HEK293 (cell line): ENCODE measurements at regions not wholly inside any gene's neighbourhood (a gene's known extent, or its start where the extent isn't known, plus 50 kb on each side); places are given as distances from the start of the nearest gene placed in this dataset.

Experiments used
- CTCF ChIA-PET: fragments of 350-600 bp; formaldehyde crosslinking; extraction: SDS; loops from one replicate; lab custom pipeline; 2021; ENCODE audit warnings: antibody characterized with exemption; lab: Yijun Ruan, JAX
- POLR2A ChIA-PET: fragments of 300-600 bp; formaldehyde crosslinking; extraction: SDS; loops from one replicate; lab custom pipeline; 2020; ENCODE audit warnings: antibody characterized with exemption, inconsistent platforms; lab: Yijun Ruan, JAX
- H3K27ac ChIP-seq: fragments of 200-500 bp; sonication (Bioruptor generic); 2 replicates; pipeline ENCODE4 v1.5.1; 2014; ENCODE audit warnings: low read depth, low read length, control low read depth, inconsistent platforms; ENCODE audit errors: extremely low read depth
- H3K36me3 ChIP-seq, 2 experiments: fragments of 200-500 bp in 1 of 2; sonication (Bioruptor generic) in 1 of 2; 1 replicate in 1 of 2; 2 replicates in 1 of 2; pipeline ENCODE4 v1.5.1; 2014 to 2017; ENCODE audit warnings: inconsistent platforms in 2 of 2, low read length in 2 of 2; ENCODE audit not compliant: control insufficient read depth in 2 of 2, insufficient read depth in 1 of 2
- H3K4me1 ChIP-seq: fragments of 200-500 bp; sonication (Bioruptor generic); 2 replicates; pipeline ENCODE4 v1.5.1; 2014; ENCODE audit warnings: mild to moderate bottlenecking, low read length, inconsistent platforms; ENCODE audit not compliant: control insufficient read depth, insufficient read depth
- H3K4me3 ChIP-seq: 2 replicates; pipeline ENCODE4 v1.5.1; 2011; ENCODE audit warnings: low read depth, mild to moderate bottlenecking, control low read depth, low read length, moderate library complexity
- H3K9me3 ChIP-seq: fragments of 200-500 bp; sonication (Bioruptor generic); 2 replicates; pipeline ENCODE4 v1.5.1; 2014; ENCODE audit warnings: low read depth, low read length, inconsistent platforms; ENCODE audit not compliant: control insufficient read depth, insufficient read depth
- BCL11A ChIP-seq: fragments of 450-650 bp; formaldehyde crosslinking; IDR thresholded peaks from 2 replicates; pipeline ENCODE4 v1.5.1; 2016; ENCODE audit warnings: low read depth, missing biosample characterization, missing genetic modification characterization
- BCL11B ChIP-seq: fragments of 450-650 bp; formaldehyde crosslinking; IDR thresholded peaks from 2 replicates; pipeline ENCODE4 v1.5.1; 2016; ENCODE audit warnings: low read depth, missing biosample characterization, missing genetic modification characterization
- GFI1B ChIP-seq: fragments of 450-650 bp; formaldehyde crosslinking; IDR thresholded peaks from 2 replicates; pipeline ENCODE4 v1.5.1; 2016; ENCODE audit warnings: missing biosample characterization, missing genetic modification characterization
- GLI2 ChIP-seq: fragments of 450-650 bp; formaldehyde crosslinking; IDR thresholded peaks from 2 replicates; pipeline ENCODE4; 2017; ENCODE audit warnings: missing biosample characterization, missing genetic modification characterization, low read depth, borderline replicate concordance
- HIC1 ChIP-seq: fragments of 450-650 bp; formaldehyde crosslinking; IDR thresholded peaks from 2 replicates; pipeline ENCODE4 v1.5.1; 2016; ENCODE audit warnings: missing biosample characterization, missing genetic modification characterization
- KLF9 ChIP-seq: fragments of 450-650 bp; formaldehyde crosslinking; IDR thresholded peaks from 2 replicates; pipeline ENCODE4 v1.5.1; 2016; ENCODE audit warnings: missing biosample characterization, missing genetic modification characterization, low read depth
- MEIS1 ChIP-seq: sonication (generic); formaldehyde crosslinking; IDR thresholded peaks from 2 replicates; pipeline ENCODE4 v1.8.1; 2022; ENCODE audit warnings: missing genetic modification reagents, mild to moderate bottlenecking, borderline replicate concordance
- MYNN ChIP-seq: fragments of 450-650 bp; formaldehyde crosslinking; IDR thresholded peaks from 2 replicates; pipeline ENCODE4 v1.5.1; 2016; ENCODE audit warnings: missing biosample characterization, missing genetic modification characterization, borderline replicate concordance
- TCF7L2 ChIP-seq: IDR thresholded peaks from 2 replicates; pipeline ENCODE4 v1.6.1; 2011; ENCODE audit warnings: low read depth, mild to moderate bottlenecking, inconsistent platforms, low read length, moderate library complexity, borderline replicate concordance
- ZFP37 ChIP-seq: fragments of 450-650 bp; formaldehyde crosslinking; IDR thresholded peaks from 2 replicates; pipeline ENCODE4 v1.5.1; 2016; ENCODE audit warnings: missing biosample characterization, missing genetic modification characterization
- ZIC2 ChIP-seq: fragments of 450-650 bp; formaldehyde crosslinking; IDR thresholded peaks from 2 replicates; pipeline ENCODE4 v1.5.1; 2016; ENCODE audit warnings: missing biosample characterization, missing genetic modification characterization
- ZNF146 ChIP-seq: fragments of 450-650 bp; formaldehyde crosslinking; IDR thresholded peaks from 2 replicates; pipeline ENCODE4 v1.5.1; 2016; ENCODE audit warnings: missing biosample characterization, missing genetic modification characterization
- ZNF155 ChIP-seq: fragments of 450-650 bp; formaldehyde crosslinking; IDR thresholded peaks from 2 replicates; pipeline ENCODE4 v1.5.1; 2016; ENCODE audit warnings: missing biosample characterization, missing genetic modification characterization
- ZNF280C ChIP-seq: fragments of 450-650 bp; formaldehyde crosslinking; IDR thresholded peaks from 2 replicates; pipeline ENCODE4 v1.5.1; 2016; ENCODE audit warnings: missing biosample characterization, missing genetic modification characterization
- ZNF416 ChIP-seq: fragments of 450-650 bp; formaldehyde crosslinking; IDR thresholded peaks from 2 replicates; pipeline ENCODE4 v1.5.1; 2016; ENCODE audit warnings: missing biosample characterization, missing genetic modification characterization
- ZNF449 ChIP-seq: fragments of 450-650 bp; formaldehyde crosslinking; IDR thresholded peaks from 2 replicates; pipeline ENCODE4 v1.5.1; 2017; ENCODE audit warnings: missing biosample characterization, mild to moderate bottlenecking, missing genetic modification characterization, moderate library complexity
- ZNF48 ChIP-seq: fragments of 450-650 bp; formaldehyde crosslinking; IDR thresholded peaks from 2 replicates; pipeline ENCODE4 v1.5.1; 2016; ENCODE audit warnings: missing biosample characterization, missing genetic modification characterization
- ZNF555 ChIP-seq: fragments of 450-650 bp; formaldehyde crosslinking; conservative IDR thresholded peaks from 2 replicates; pipeline ENCODE4 v1.5.1; 2017; ENCODE audit warnings: missing biosample characterization, mild to moderate bottlenecking, missing genetic modification characterization, inconsistent platforms
- ZNF654 ChIP-seq: fragments of 450-650 bp; formaldehyde crosslinking; IDR thresholded peaks from 2 replicates; pipeline ENCODE4 v1.5.1; 2016; ENCODE audit warnings: low read depth, missing biosample characterization, missing genetic modification characterization
- ZNF776 ChIP-seq: fragments of 450-650 bp; formaldehyde crosslinking; IDR thresholded peaks from 2 replicates; pipeline ENCODE4 v1.5.0; 2017; ENCODE audit warnings: missing biosample characterization, missing genetic modification characterization, borderline replicate concordance
- ZNF777 ChIP-seq: fragments of 450-650 bp; formaldehyde crosslinking; IDR thresholded peaks from 2 replicates; pipeline ENCODE4 v1.5.1; 2017; ENCODE audit warnings: missing biosample characterization, missing genetic modification characterization, borderline replicate concordance
- ZSCAN4 ChIP-seq: fragments of 450-650 bp; formaldehyde crosslinking; IDR thresholded peaks from 2 replicates; pipeline ENCODE4 v1.5.1; 2017; ENCODE audit warnings: missing biosample characterization, missing genetic modification characterization
- TF ChIP-seq, protein P1 (sequence below): fragments of 450-650 bp; formaldehyde crosslinking; IDR thresholded peaks from 2 replicates; pipeline ENCODE4 v1.5.1; 2016; ENCODE audit warnings: missing biosample characterization, missing genetic modification characterization
- TF ChIP-seq, protein P2 (sequence below): fragments of 450-650 bp; formaldehyde crosslinking; IDR thresholded peaks from 2 replicates; pipeline ENCODE4 v1.5.1; 2016; ENCODE audit warnings: missing biosample characterization, missing genetic modification characterization

- TF ChIP-seq KLF9 (tag by site-specific recombination) = no peak
- TF ChIP-seq ZNF155 (tag by site-specific recombination) = no peak
- TF ChIP-seq TCF7L2 = no peak
- no peak for TF ChIP-seq ZNF449 (tag by site-specific recombination)
- no peak for TF ChIP-seq MYNN
- no peak for TF ChIP-seq ZNF654 (tag by site-specific recombination)
- TF ChIP-seq ZIC2 (tag by site-specific recombination) = no peak
- no peak for TF ChIP-seq ZNF776 (tag by site-specific recombination)
Measured at GRCh38 chr11:79623375-79623774, 182.5 kb upstream of the TENM4 start (continued).

DNA sequence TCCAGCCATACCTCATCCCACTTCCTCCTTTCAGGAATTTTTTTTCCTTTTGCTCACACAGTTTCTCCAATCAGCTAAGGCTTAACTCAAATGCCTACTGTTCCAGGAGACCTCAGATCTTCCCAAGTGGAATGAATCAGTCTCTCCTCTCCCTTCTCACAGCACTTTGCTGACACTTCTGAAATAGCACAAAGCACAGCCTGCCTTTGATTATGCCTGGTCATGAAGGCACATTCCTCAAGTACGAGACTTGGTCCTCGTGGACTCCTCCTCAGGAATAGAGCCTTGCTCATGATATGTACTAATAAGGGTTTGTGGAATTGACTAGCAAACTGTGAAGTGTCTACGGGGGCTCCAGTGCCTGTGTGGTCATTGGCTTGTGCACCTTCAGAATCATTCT, 176.7 kb upstream of the TENM4 start:
- Histone ChIP-seq H3K27ac (no peak overlapping the region), H3K36me3 (no peaks in the 10 kb centered on the region), H3K9me3 (no peaks in the 10 kb centered on the region), H3K4me3 (no peak overlapping the region), H3K4me1 (no peaks in the 10 kb centered on the region)
- CTCF ChIA-PET = no interaction called here
- POLR2A ChIA-PET = no interaction called here
- TF ChIP-seq ZNF146 (tag by site-specific recombination) (no peak), GLI2 (tag by site-specific recombination) (no peak), ZNF280C (tag by site-specific recombination) (no peak), ZSCAN4 (tag by site-specific recombination) (no peak), ZNF777 (tag by site-specific recombination) (no peak), GFI1B (tag by site-specific recombination) (no peak), ZNF555 (tag by site-specific recombination) (no peak)
- TF ChIP-seq, protein P1, sequence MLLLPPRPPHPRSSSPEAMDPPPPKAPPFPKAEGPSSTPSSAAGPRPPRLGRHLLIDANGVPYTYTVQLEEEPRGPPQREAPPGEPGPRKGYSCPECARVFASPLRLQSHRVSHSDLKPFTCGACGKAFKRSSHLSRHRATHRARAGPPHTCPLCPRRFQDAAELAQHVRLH (tag by site-specific recombination) = no peak

- POLR2A ChIA-PET = interaction anchor here (0.6 kb wide), 1 partner anchor 289 kb away, joined by 4 read pairs; no protein-coding TSS in a partner anchor
- no peaks in the 10 kb centered on the region for H3K4me1 ChIP-seq
- H3K4me3 ChIP-seq = no peak overlapping the region
- H3K27ac ChIP-seq = no peak overlapping the region
- CTCF ChIA-PET = no interaction called here
- H3K9me3 ChIP-seq = no peaks in the 10 kb centered on the region
- no peaks in the 10 kb centered on the region for H3K36me3 ChIP-seq
- no peak for TF ChIP-seq ZFP37
- no peak for TF ChIP-seq MEIS1 (CRISPR knock-in tag)
- no peak for TF ChIP-seq BCL11B (tag by site-specific recombination)
- TF ChIP-seq MYNN = no peak
- TF ChIP-seq, protein P2, sequence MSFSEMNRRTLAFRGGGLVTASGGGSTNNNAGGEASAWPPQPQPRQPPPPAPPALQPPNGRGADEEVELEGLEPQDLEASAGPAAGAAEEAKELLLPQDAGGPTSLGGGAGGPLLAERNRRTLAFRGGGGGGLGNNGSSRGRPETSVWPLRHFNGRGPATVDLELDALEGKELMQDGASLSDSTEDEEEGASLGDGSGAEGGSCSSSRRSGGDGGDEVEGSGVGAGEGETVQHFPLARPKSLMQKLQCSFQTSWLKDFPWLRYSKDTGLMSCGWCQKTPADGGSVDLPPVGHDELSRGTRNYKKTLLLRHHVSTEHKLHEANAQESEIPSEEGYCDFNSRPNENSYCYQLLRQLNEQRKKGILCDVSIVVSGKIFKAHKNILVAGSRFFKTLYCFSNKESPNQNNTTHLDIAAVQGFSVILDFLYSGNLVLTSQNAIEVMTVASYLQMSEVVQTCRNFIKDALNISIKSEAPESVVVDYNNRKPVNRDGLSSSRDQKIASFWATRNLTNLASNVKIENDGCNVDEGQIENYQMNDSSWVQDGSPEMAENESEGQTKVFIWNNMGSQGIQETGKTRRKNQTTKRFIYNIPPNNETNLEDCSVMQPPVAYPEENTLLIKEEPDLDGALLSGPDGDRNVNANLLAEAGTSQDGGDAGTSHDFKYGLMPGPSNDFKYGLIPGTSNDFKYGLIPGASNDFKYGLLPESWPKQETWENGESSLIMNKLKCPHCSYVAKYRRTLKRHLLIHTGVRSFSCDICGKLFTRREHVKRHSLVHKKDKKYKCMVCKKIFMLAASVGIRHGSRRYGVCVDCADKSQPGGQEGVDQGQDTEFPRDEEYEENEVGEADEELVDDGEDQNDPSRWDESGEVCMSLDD (tag by site-specific recombination) = no peak
- no peak for TF ChIP-seq BCL11A (tag by site-specific recombination)
- no peak for TF ChIP-seq HIC1 (tag by site-specific recombination)
- TF ChIP-seq ZNF48 (tag by site-specific recombination) = no peak
- no peak for TF ChIP-seq ZNF416 (tag by site-specific recombination)
Measured at GRCh38 chr11:79616392-79616851, 175.6 kb upstream of the TENM4 start.
